ENCODE measurements at regions not wholly inside any gene's neighbourhood (a gene's known extent, or its start where the extent isn't known, plus 50 kb on each side); places are given as distances from the start of the nearest gene placed in this dataset.
"Not testable (repeated sequence)": the region's sequence is repeated elsewhere in the genome, so short reads cannot be mapped to it uniquely, and the experiment has no call there.

DNA sequence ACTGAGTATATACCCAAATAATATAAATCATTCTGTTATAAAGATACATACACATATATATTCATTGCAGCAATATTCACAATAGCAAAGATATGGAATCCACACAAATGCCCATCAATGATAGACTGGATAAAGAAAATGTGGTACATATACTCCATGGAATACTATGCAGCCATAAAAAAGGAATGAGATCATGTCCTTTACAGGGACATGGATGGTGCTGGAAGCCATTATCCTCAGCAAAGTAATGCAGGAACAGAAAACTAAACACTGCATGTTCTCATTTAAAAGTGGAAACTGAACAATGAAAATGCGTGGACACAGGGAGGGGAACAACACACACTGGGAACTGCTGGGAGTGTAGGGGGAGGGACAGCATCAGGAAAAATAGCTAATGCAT, 1344.2 kb downstream of the AMY1C start:
- TF ChIP-seq, protein P1, sequence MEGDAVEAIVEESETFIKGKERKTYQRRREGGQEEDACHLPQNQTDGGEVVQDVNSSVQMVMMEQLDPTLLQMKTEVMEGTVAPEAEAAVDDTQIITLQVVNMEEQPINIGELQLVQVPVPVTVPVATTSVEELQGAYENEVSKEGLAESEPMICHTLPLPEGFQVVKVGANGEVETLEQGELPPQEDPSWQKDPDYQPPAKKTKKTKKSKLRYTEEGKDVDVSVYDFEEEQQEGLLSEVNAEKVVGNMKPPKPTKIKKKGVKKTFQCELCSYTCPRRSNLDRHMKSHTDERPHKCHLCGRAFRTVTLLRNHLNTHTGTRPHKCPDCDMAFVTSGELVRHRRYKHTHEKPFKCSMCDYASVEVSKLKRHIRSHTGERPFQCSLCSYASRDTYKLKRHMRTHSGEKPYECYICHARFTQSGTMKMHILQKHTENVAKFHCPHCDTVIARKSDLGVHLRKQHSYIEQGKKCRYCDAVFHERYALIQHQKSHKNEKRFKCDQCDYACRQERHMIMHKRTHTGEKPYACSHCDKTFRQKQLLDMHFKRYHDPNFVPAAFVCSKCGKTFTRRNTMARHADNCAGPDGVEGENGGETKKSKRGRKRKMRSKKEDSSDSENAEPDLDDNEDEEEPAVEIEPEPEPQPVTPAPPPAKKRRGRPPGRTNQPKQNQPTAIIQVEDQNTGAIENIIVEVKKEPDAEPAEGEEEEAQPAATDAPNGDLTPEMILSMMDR (IDR thresholded peaks at IDR 0.05 in 4 of 5, conservative IDR thresholded peaks at IDR 0.05 in 1 of 5), result not testable (repeated sequence)
- not testable (repeated sequence) for TF ChIP-seq POLR2A (IDR thresholded peaks at IDR 0.05)
